Muscle of leg (tissue), 3 donors: ENCODE measurements at regions not wholly inside any gene's neighbourhood (a gene's known extent, or its start where the extent isn't known, plus 50 kb on each side); places are given as distances from the start of the nearest gene placed in this dataset.
A peak's percentile ranks its signal among the peaks of the same experiment; 100 is the strongest.

Experiments used
- DNase-seq: peaks from one replicate; pipeline ENCODE4 v3.0.0; 2013
- H3K27ac ChIP-seq: one replicate; pipeline ENCODE4 v1.5.1; 2013; ENCODE audit warnings: mild to moderate bottlenecking, low read length, control low read depth
- H3K27me3 ChIP-seq: one replicate; pipeline ENCODE4 v1.6.1; 2013; ENCODE audit warnings: low read length; ENCODE audit not compliant: control insufficient read depth, insufficient read depth
- H3K36me3 ChIP-seq: one replicate; pipeline ENCODE4 v1.6.1; 2013; ENCODE audit warnings: low read length; ENCODE audit not compliant: control insufficient read depth, insufficient read depth
- H3K4me1 ChIP-seq: one replicate; pipeline ENCODE4 v1.6.1; 2013; ENCODE audit warnings: low read length; ENCODE audit not compliant: control insufficient read depth, insufficient read depth
- H3K4me3 ChIP-seq: one replicate; pipeline ENCODE4 v1.5.1; 2013; ENCODE audit warnings: low read length, control low read depth
- H3K9me3 ChIP-seq: replicated peaks from 2 replicates; pipeline ENCODE4 v1.6.1; 2013; ENCODE audit warnings: low read depth, low read length; ENCODE audit not compliant: control insufficient read depth
- WGBS: methylation state at CpG from one replicate; pipeline ENCODE4 v1.1.5; 2013; ENCODE audit warnings: missing lambda C conversion rate; ENCODE audit not compliant: insufficient coverage; 5-methylcytosine and 5-hydroxymethylcytosine counted together

DNA sequence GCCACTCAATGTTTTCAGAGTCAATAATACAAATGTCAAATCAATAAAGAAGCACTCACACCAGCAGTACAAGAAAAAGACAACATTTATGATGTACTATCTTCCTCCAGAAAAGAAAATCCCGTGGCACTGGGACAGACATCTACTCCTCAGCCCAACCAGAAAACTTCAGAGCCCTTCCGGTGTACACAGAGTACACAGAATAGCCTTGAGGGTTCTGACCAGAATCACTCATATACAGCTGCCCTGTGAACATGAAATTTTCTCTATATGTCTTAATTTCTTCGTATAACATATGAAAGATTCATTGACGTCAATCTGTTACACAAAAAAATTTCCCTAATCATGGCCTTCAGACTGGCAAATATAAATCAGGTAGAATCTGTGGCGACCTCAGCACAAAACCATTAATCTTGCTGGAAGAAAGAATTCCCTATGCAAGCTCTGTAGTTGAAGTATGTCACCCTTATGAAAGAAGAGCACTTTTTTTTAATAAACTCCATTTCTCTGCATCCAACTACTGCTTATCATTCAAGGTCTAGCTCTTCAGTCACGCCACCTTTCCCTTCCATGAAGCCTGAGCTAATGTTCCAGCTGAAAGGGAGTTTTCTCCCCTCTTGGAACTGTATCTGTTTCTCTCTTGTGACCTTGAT, 53.8 kb upstream of the PLAAT1 start:
- H3K9me3 ChIP-seq, result no peaks in the 10 kb centered on the region
- H3K4me1 ChIP-seq, result peaks cover 2% of the 10 kb centered on the region
- H3K27me3 ChIP-seq, result no peaks in the 10 kb centered on the region
- DNase-seq, result no peak
- no peaks in the 10 kb centered on the region for H3K36me3 ChIP-seq
- 73% methylated on average over 2 of the region's 6 CpGs for WGBS
- no peak overlapping the region for H3K27ac ChIP-seq
- H3K4me3 ChIP-seq, result no peak overlapping the region

DNA sequence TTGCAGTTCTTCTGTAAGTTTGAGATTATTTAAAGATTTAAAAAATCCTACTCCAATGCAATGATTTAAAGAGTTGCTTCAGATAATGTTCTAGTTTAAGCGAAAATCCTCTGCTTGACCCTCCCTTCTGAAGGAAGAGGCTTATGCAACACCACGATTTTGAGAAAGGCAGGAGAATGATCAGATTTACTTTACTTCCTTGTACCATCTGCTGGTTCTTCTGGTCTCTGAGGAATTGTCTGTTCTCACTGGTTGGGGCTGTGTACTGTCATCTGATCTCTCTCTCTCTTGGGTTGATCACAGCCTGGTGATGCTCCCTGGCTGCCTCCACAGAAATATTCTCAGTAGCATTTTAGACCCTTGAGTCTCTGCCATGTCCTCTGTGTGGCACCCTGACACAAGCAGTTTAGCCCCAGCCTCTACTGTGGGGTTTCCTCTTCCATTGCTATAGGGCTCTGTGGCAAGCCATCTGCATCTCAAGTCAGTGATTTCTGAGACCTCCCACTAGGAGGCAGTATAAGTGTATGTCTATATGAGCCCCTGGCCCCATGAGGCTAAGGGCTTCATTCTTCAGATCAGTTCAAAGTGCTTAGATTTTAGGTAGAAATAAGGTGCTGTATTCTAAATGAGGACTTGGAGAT, 50.8 kb upstream of the PLAAT1 start:
- H3K27me3 ChIP-seq, result no peaks in the 10 kb centered on the region
- H3K4me3 ChIP-seq, result no peak overlapping the region
- DNase-seq, result peak; percentile 20
- H3K36me3 ChIP-seq, result no peaks in the 10 kb centered on the region
- no CpG with 5 or more reads among the region's 2 CpGs for WGBS
- no peaks in the 10 kb centered on the region for H3K9me3 ChIP-seq
- H3K27ac ChIP-seq, result no peak overlapping the region
- H3K4me1 ChIP-seq, result peaks cover 2% of the 10 kb centered on the region
